ENCODE measurements at regions not wholly inside any gene's neighbourhood (a gene's known extent, or its start where the extent isn't known, plus 50 kb on each side); places are given as distances from the start of the nearest gene placed in this dataset.

GRCh38 chr3:150096700-150097587 lies 126.2 kb upstream of the PFN2 start:
- H3K4me3 ChIP-seq = no peak overlapping the region
- H3K9me3 ChIP-seq = no peaks in the 10 kb centered on the region
- TF ChIP-seq EP300 (IDR thresholded peaks at IDR 0.05) (no peak), POLR2A (IDR thresholded peaks at IDR 0.05; ENCODE audit: low read depth) (no peak), POLR2AphosphoS5 (IDR thresholded peaks at IDR 0.05) (no peak), CTCF (IDR thresholded peaks at IDR 0.05) (no peak)
- intact Hi-C loops (cut with DNase I) = no loop called here
- no peaks in the 10 kb centered on the region for H3K36me3 ChIP-seq
- H3K4me1 ChIP-seq = peaks cover 0 to 6% (median 0%) of the 10 kb centered on the region in 4 donors
- H3K27ac ChIP-seq (replicated peaks in 1 of 4) = no peak overlapping the region
- no peaks in the 10 kb centered on the region for H3K27me3 ChIP-seq
- 30% methylated on average over 3 of the region's 3 CpGs for WGBS
- no peak for DNase-seq (ENCODE audit: extremely low spot score)

GRCh38 chr3:150094150-150094933 lies 123.6 kb upstream of the PFN2 start:
- intact Hi-C loops (cut with DNase I) = no loop called here
- WGBS = 85% methylated on average over 7 of the region's 7 CpGs

GRCh38 chr3:150091626-150092025 lies 120.9 kb upstream of the PFN2 start:
- TF ChIP-seq EP300 (IDR thresholded peaks at IDR 0.05) (no peak), POLR2AphosphoS5 (IDR thresholded peaks at IDR 0.05) (no peak), CTCF (IDR thresholded peaks at IDR 0.05) (no peak), POLR2A (IDR thresholded peaks at IDR 0.05; ENCODE audit: low read depth) (no peak)
- no peaks in the 10 kb centered on the region for H3K27me3 ChIP-seq
- DNase-seq (ENCODE audit: extremely low spot score) = no peak
- H3K9me3 ChIP-seq = no peaks in the 10 kb centered on the region
- H3K4me1 ChIP-seq = no peaks in the 10 kb centered on the region
- 54% methylated on average over 4 of the region's 4 CpGs for WGBS
- intact Hi-C loops (cut with DNase I) = no loop called here
- no peak overlapping the region for H3K27ac ChIP-seq (replicated peaks in 1 of 4)
- no peak overlapping the region for H3K4me3 ChIP-seq
- no peaks in the 10 kb centered on the region for H3K36me3 ChIP-seq

More at GRCh38 chr3:150094150-150094933, 123.6 kb upstream of the PFN2 start:
- Histone ChIP-seq H3K27me3 (no peaks in the 10 kb centered on the region), H3K4me3 (no peak overlapping the region), H3K9me3 (no peaks in the 10 kb centered on the region), H3K36me3 (no peaks in the 10 kb centered on the region), H3K27ac (replicated peaks in 1 of 4) (no peak overlapping the region), H3K4me1 (peaks cover 0 to 6% (median 0%) of the 10 kb centered on the region in 4 donors)
- no peak for DNase-seq (ENCODE audit: extremely low spot score)
- TF ChIP-seq POLR2A (IDR thresholded peaks at IDR 0.05; ENCODE audit: low read depth) (no peak), CTCF (IDR thresholded peaks at IDR 0.05) (no peak), EP300 (IDR thresholded peaks at IDR 0.05) (no peak), POLR2AphosphoS5 (IDR thresholded peaks at IDR 0.05) (no peak)

GRCh38 chr3:150090877-150091276 lies 120.2 kb upstream of the PFN2 start:
- intact Hi-C loops (cut with DNase I) = no loop called here

More at GRCh38 chr3:150090877-150091276, 120.2 kb upstream of the PFN2 start:
- DNase-seq (ENCODE audit: extremely low spot score) = no peak
- TF ChIP-seq CTCF (IDR thresholded peaks at IDR 0.05) (no peak), EP300 (IDR thresholded peaks at IDR 0.05) (no peak), POLR2AphosphoS5 (IDR thresholded peaks at IDR 0.05) (no peak), POLR2A (IDR thresholded peaks at IDR 0.05; ENCODE audit: low read depth) (no peak)
- no peak overlapping the region for H3K27ac ChIP-seq (replicated peaks in 1 of 4)
- H3K27me3 ChIP-seq = no peaks in the 10 kb centered on the region
- WGBS = 88% methylated on average over 2 of the region's 2 CpGs
- H3K4me1 ChIP-seq = no peaks in the 10 kb centered on the region
- no peak overlapping the region for H3K4me3 ChIP-seq
- H3K36me3 ChIP-seq = no peaks in the 10 kb centered on the region
- no peaks in the 10 kb centered on the region for H3K9me3 ChIP-seq
